SH-SY5Y (cell line): ENCODE measurements at regions not wholly inside any gene's neighbourhood (a gene's known extent, or its start where the extent isn't known, plus 50 kb on each side); places are given as distances from the start of the nearest gene placed in this dataset.

Source experiments
- GATA2 ChIP-seq: IDR thresholded peaks from 2 replicates; pipeline ENCODE4 v1.6.1; 2011; ENCODE audit warnings: mild to moderate bottlenecking, low read depth, low read length
- GATA3 ChIP-seq: IDR thresholded peaks from 2 replicates; pipeline ENCODE4 v1.6.1; 2011; ENCODE audit warnings: low read depth, mild to moderate bottlenecking, low read length, moderate library complexity

GRCh38 chr1:14282707-14283106 lies 315.8 kb upstream of the KAZN start:
- no peak for TF ChIP-seq GATA3
- TF ChIP-seq GATA2: no peak

- TF ChIP-seq GATA3 (no peak), GATA2 (no peak)
These were observed 313.2 kb upstream of the KAZN start for GRCh38 chr1:14285238-14285637.

GRCh38 chr1:14292520-14292919 lies 306.0 kb upstream of the KAZN start:
- TF ChIP-seq GATA2 (no peak), GATA3 (no peak)

- TF ChIP-seq GATA2: no peak
- TF ChIP-seq GATA3: no peak
These were observed 304.5 kb upstream of the KAZN start for GRCh38 chr1:14294006-14294405.

- no peak for TF ChIP-seq GATA3
- TF ChIP-seq GATA2: no peak
These were observed 303.5 kb upstream of the KAZN start for GRCh38 chr1:14294860-14295536.

GRCh38 chr1:14296795-14297194 lies 301.7 kb upstream of the KAZN start:
- TF ChIP-seq GATA2: no peak
- TF ChIP-seq GATA3: no peak

GRCh38 chr1:14297356-14297755 lies 301.1 kb upstream of the KAZN start:
- TF ChIP-seq GATA3 (no peak), GATA2 (no peak)

GRCh38 chr1:14298806-14299205 lies 299.7 kb upstream of the KAZN start:
- TF ChIP-seq GATA2 (no peak), GATA3 (no peak)

GRCh38 chr1:14300991-14301703 lies 297.3 kb upstream of the KAZN start:
- TF ChIP-seq GATA3 (no peak), GATA2 (no peak)

- TF ChIP-seq GATA3: no peak
These were observed 296.8 kb upstream of the KAZN start for GRCh38 chr1:14301704-14302024.

- TF ChIP-seq GATA2 (no peak), GATA3 (no peak)
These were observed 296.5 kb upstream of the KAZN start for GRCh38 chr1:14302025-14302424.

GRCh38 chr1:14303011-14303410 lies 295.5 kb upstream of the KAZN start:
- TF ChIP-seq GATA2: no peak
- no peak for TF ChIP-seq GATA3

GRCh38 chr1:14304381-14304865 lies 294.1 kb upstream of the KAZN start:
- TF ChIP-seq GATA3: no peak
- TF ChIP-seq GATA2: no peak

GRCh38 chr1:14308460-14308859 lies 290.0 kb upstream of the KAZN start:
- TF ChIP-seq GATA2 (no peak), GATA3 (no peak)

GRCh38 chr1:14309984-14310383 lies 288.5 kb upstream of the KAZN start:
- TF ChIP-seq GATA2 (no peak), GATA3 (no peak)
